SK-N-DZ (cell line): ENCODE measurements at regions not wholly inside any gene's neighbourhood (a gene's known extent, or its start where the extent isn't known, plus 50 kb on each side); places are given as distances from the start of the nearest gene placed in this dataset.
"Not testable (repeated sequence)": the region's sequence is repeated elsewhere in the genome, so short reads cannot be mapped to it uniquely, and the experiment has no call there.

Experiments used
- DNase-seq: peaks from one replicate; pipeline ENCODE4 v3.0.0-alpha.2; 2015; ENCODE audit warnings: low spot score

- no peak for DNase-seq
Observed at GRCh38 chr10:121132273-121132672, 281.1 kb downstream of the WDR11 start.

- no peak for DNase-seq
Observed at GRCh38 chr10:121133901-121134300, 282.7 kb downstream of the WDR11 start.

- DNase-seq: no peak
Observed at GRCh38 chr10:121134711-121135110, 283.5 kb downstream of the WDR11 start.

GRCh38 chr10:121135512-121135911 lies 284.4 kb downstream of the WDR11 start:
- no peak for DNase-seq

- no peak for DNase-seq
Observed at GRCh38 chr10:121137533-121137932, 286.4 kb downstream of the WDR11 start.

- DNase-seq: no peak
Observed at GRCh38 chr10:121138112-121138860, 287.1 kb downstream of the WDR11 start.

GRCh38 chr10:121138918-121139317 lies 287.8 kb downstream of the WDR11 start:
- no peak for DNase-seq

GRCh38 chr10:121145802-121146395 lies 294.7 kb downstream of the WDR11 start:
- not testable (repeated sequence) for DNase-seq

- DNase-seq: no peak
Observed at GRCh38 chr10:121148921-121149320, 297.8 kb downstream of the WDR11 start.

- DNase-seq: no peak
Observed at GRCh38 chr10:121152033-121152432, 300.9 kb downstream of the WDR11 start.

GRCh38 chr10:121152935-121153334 lies 301.8 kb downstream of the WDR11 start:
- no peak for DNase-seq

- DNase-seq: no peak
Observed at GRCh38 chr10:121154310-121154709, 303.1 kb downstream of the WDR11 start.

- DNase-seq: no peak
Observed at GRCh38 chr10:121154846-121155245, 303.7 kb downstream of the WDR11 start.

GRCh38 chr10:121155742-121156474 lies 304.7 kb downstream of the WDR11 start:
- DNase-seq: no peak

- DNase-seq: no peak
Observed at GRCh38 chr10:121157998-121158397, 306.8 kb downstream of the WDR11 start.

- no peak for DNase-seq
Observed at GRCh38 chr10:121158988-121159579, 307.9 kb downstream of the WDR11 start.

- no peak for DNase-seq
Observed at GRCh38 chr10:121159670-121160069, 308.5 kb downstream of the WDR11 start.

- DNase-seq: no peak
Observed at GRCh38 chr10:121165276-121165675, 314.1 kb downstream of the WDR11 start.

- no peak for DNase-seq
Observed at GRCh38 chr10:121167534-121168243, 316.5 kb downstream of the WDR11 start.

GRCh38 chr10:121168545-121169216 lies 317.5 kb downstream of the WDR11 start:
- DNase-seq: no peak

GRCh38 chr10:121169406-121169805 lies 318.2 kb downstream of the WDR11 start:
- DNase-seq: no peak
